ENCODE measurements at regions not wholly inside any gene's neighbourhood (a gene's known extent, or its start where the extent isn't known, plus 50 kb on each side); places are given as distances from the start of the nearest gene placed in this dataset.

GRCh38 chr10:2990764-2991163, 76.6 kb upstream of the PFKP start:
- TF ChIP-seq, protein P1, sequence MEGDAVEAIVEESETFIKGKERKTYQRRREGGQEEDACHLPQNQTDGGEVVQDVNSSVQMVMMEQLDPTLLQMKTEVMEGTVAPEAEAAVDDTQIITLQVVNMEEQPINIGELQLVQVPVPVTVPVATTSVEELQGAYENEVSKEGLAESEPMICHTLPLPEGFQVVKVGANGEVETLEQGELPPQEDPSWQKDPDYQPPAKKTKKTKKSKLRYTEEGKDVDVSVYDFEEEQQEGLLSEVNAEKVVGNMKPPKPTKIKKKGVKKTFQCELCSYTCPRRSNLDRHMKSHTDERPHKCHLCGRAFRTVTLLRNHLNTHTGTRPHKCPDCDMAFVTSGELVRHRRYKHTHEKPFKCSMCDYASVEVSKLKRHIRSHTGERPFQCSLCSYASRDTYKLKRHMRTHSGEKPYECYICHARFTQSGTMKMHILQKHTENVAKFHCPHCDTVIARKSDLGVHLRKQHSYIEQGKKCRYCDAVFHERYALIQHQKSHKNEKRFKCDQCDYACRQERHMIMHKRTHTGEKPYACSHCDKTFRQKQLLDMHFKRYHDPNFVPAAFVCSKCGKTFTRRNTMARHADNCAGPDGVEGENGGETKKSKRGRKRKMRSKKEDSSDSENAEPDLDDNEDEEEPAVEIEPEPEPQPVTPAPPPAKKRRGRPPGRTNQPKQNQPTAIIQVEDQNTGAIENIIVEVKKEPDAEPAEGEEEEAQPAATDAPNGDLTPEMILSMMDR (IDR thresholded peaks at IDR 0.05) = no peak
- TF ChIP-seq POLR2AphosphoS5 (IDR thresholded peaks at IDR 0.05; ENCODE audit: insufficient read depth in 1 of 2, low read depth in 1 of 2) = no peak
- TF ChIP-seq POLR2A (IDR thresholded peaks at IDR 0.05) = no peak
